RPMI7951 (cell line): ENCODE measurements at regions not wholly inside any gene's neighbourhood (a gene's known extent, or its start where the extent isn't known, plus 50 kb on each side); places are given as distances from the start of the nearest gene placed in this dataset.

Experiments
- DNase-seq: peaks from one replicate; pipeline ENCODE4 v3.0.0-alpha.2; 2012; ENCODE audit warnings: low read depth

DNA sequence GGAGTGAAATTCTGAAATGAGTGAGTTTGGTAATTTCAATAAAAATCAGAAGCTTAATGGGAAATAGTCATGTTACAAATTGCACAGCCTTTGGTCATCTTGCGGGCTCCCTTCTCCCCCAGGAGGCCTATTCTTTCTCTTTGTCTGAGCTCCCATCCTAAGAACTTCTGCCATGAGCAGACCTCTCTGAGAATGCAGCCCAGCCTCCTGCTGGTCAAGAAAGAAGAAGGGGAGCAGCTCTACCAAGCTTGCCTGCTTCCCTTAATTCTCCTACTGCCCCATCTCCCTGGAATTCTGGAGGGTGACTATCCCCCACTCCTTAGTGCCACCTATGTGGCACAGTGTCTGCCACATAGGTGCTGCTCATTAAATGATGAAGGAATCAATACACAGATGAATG is 300.7 kb upstream of the DAB1 start:
- DNase-seq, result no peak

DNA sequence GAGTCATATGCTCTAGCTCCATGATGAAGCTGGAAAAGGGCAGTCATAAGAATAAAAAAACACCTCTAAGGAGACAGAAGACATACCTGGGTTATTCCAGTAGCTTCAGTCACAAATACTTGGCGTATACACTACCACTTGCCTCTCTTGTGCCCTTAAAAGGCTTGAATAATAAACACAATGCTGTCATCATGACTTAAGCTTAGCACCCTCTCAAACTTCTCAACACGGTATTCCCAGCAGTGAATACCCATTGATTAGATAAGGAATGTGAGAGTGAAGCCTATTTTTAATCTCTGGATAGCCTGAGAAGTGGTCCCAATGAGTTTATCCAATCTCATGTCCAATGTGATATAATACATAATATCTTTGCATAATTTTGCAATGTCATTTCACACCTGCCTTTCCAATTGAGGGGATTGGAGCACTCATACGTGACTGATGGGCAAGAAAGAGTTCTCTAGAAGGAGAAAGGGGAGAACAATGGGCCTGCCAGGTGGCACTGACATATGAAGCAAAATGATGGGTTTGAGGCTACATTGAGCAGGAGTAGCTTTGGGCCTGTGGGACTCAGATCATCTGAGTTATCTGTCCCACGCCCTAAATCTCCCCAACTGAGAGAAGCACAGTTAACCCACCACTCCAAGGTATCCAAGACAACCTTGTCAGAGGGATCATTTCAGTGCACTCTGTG is 298.6 kb upstream of the DAB1 start:
- DNase-seq, result no peak

DNA sequence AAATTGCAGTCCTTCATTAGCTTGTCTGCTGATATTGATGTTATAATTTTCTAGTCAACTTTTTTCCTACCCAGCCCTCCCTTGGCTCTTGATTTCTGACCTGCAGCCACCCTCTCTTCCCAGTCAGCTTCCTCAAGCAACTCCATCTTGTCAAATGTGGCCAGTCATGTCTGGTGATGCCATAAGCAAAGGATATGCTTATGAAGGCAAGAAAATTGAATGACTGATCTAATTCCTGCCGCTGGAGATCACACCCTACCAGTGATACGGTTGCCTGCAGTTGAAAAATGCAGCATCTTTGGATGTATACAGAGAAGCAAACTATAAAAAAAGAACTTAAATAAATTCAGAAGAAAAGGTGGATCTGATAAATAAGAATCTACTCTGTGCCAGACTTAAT is 297.1 kb upstream of the DAB1 start:
- no peak for DNase-seq

DNA sequence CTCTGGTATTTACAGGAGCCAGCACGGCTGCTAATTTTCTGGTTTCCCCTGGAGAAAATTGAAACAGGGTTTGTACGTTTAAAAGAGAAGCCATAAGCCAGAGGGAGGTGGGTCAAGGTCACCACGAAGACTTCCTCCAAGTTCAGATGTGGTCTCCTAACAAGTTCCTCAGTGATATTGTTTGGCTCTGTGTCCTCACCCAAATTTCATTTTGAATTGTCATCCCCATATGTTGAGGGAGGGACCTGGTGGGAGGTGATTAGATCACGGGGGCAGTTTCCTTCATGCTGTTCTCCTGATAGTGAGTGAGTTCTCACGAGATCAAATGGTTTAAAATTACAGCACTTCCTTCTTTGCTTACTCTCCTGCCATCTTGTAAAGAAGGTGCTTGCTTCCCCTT is 295.4 kb upstream of the DAB1 start:
- no peak for DNase-seq

DNA sequence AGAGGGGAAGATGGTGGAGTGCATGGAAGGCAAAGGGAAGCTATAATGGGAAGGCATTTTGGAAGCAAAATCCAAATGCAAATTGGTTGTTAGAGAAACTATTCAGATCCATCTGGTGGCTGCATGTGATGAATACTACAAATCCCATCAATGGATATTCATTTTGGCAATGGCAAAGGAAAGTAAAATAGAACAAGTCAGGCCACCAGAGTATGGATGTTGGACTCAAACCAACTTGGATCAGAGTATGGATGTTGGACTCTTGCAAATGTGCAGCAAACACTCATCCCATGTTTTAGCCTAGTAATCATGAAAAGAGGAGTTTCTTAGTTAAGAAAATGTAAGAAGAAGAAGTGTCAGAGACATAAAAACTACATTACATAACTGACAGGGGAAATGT is 289.6 kb upstream of the DAB1 start:
- no peak for DNase-seq

DNA sequence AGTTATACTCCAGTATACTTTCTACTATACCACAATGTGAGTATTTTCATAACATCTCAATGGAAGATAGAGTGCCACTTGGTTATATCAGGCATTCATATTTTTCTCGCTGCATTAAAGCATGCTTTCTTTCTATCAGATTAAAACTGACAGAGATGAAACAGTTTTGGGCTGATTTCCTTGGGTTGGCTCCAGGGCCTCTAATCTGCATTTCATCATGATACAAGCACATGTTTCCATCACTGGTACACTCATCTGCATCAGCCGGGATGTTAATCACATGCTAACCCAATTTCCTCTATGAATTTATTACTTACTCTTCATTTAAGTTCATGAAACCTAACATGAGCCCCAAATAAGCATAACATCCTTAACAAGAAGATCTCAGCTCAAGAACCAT is 289.0 kb upstream of the DAB1 start:
- DNase-seq, result no peak

DNA sequence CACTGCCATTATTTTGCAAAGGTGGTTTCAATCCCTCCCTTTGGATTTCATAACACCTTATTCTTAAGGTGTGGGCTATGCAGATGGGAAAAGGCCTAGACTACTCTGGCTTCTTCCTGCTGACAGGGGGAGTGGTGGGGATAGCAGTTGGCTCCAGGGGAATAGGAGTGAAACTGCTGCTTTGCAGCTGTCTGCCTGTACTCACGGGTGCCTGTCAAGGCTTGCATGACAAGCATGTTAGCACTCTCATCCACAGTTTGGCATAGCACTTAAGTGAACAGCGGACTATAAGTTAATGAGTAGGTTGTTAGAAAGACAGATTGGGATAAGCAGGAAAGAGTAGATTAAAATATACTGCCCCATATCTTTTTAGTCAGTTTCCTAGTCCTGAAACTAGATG is 287.5 kb upstream of the DAB1 start:
- no peak for DNase-seq

DNA sequence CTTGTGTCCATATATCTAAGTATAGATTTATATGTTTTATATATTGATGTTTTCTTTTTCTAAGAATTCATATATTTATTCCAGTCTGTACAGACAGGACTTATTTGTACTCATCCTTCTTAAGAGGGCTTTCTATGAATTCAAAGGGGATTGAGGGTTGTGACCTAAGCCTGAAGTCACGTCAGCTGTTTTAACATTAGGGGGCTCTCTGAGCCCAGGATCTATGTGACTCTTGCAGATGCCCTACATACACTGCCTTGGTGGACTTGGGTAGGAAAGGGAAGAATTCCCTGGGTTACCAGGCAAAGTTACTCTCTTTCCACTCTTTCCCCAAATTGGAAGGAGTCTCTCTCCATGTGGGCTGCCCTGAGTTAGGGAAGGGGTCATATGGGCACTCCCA is 283.8 kb upstream of the DAB1 start:
- DNase-seq, result no peak

DNA sequence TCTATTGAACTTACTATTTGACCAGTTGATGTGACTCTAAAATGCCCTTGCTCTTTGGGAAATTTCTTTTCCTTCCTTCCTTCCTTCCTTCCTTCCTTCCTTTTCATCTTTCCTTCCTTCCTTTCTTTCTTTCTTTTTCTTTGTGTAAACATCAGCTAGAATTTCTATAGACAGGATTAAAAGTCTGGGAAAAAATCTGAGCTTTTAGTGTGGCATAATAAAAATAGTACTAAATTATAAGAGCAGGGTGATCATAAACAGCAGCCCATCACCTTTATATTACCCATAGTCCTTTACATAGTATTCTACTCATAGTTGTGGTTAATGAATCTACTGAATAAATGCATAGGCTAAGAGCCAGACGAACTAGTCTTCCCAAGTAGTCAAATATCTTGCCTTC is 281.0 kb upstream of the DAB1 start:
- DNase-seq, result no peak

DNA sequence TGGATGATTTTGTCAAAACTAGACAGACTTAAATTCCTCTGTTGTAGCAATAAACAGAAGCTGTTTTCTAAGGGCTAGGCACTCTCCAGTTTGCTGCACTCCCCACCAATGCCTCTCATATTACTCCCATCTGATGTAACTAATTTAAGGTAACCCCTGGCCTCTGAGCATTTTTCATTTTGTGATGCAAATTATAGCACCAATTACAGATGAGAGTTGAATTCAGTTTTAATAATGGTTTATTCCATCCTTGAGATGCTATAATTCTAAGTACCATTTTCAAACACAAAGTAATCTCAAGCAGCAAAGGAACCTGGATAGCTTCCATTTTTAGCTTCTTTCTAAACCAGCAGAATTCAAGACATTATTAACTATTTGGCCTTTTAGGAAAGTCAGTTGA is 280.4 kb upstream of the DAB1 start:
- DNase-seq, result no peak

DNA sequence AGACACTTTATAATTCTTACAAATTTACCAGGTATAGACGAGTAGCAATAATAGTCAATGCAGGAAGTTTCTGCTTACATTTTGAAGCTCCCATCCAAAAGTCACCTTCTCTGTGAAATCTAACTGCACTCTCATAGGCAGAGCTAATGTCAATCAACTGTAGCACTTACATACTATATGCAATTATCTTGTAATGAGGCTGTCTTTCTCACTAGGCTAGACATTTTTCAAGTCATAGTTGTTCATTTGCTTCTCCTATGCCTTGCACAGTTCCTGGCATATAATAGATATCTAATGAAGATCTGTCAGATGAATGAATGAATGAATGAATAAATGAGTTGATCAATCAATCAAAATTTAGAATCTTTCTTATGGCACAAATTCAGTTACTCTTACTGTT is 273.0 kb upstream of the DAB1 start:
- DNase-seq, result no peak

DNA sequence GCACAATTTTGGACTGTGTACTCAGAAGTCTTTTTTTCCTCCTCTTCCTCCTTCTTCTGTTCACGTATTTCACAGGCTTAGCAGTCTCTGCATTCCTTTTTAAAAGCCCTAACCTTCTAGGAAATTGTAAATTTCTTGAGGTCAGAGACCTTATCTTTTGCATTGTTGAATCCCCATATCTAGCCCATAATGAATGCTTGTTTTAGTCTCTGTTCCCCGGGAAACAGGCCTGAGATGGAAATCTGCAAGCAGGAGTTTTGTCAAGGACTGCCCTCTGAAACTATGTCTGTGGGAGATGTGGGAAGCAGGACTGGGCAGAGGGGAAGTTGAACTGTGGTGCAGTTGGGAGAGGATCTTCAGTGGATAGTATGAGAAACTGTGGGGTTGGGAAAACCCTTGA is 272.2 kb upstream of the DAB1 start:
- no peak for DNase-seq

DNA sequence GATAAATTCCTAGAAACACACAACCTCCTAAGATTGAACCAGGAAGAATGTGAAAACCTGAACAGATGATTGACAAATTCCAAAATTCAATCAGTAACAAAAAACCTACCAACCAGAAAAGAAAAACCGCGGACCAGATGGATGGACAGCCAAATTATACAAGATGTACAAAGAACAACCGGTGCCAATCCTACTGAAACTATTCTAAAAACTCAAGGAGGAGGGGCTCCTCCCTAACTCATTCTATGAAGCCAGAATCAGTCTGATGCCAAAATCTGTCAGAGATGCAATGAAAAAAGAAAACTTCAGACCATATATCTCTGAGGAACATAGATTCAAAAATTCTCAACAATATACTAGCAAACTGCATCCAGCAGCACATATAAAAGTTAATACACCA is 262.4 kb upstream of the DAB1 start:
- DNase-seq, result no peak

DNA sequence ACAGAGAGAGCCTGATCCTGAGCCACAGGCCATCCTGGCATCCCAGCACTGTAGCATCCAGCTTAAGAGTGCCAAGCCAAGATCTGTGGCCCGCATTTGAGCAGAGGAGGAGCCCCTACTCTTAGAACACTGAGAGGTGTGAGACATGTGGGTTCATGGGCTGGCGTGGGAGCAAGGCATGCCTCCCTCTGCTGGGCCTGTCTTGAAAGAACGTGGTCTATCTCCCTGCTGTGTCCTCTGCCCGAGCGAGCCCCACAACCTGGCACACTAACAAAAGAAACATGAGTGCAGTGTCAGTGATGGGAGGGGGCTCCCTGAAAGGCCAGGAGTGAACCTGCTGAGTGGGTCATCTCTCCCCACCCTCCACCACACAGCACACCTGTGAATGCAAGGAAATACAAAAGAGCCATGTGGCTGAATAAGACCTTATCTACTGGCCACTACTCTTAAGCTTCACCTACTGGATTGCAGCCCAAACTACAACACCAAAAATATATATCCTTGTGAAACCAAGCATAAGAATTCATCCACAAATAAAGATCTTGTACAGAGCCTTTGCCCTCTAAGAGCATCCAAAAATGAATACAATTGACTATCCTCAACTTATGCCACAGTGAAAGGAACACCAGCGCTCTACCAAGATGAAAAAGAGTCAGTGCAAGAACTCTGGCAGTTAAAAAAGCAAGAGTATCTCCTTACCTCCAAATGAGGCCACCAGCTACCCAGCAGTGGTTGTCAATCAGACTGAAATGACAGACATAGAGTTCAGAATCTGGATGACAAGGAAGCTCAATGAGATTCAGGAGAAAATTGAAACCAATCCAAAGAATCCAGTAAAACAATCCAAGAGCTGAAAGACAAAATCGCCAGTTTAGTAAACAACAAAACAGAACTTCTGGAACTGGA is 259.4 kb upstream of the DAB1 start:
- no peak for DNase-seq

DNA sequence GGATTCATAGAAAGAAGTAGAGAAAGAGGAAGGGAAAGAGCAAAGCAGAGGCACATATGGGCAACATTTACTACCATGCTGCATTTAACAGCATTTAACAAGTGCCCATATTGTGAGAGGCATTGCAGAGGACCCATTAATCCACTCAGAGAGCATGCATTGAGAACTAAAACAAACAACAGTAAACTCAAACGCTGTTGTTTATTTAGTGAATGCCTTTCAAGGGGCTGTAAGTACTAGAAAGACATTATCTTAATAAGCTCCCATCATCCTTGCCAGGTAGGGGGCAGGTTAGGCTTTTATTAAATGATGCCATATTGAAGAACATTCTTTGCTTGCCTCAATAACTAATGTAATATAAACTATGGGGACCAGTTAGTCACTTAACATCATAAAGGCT is 254.3 kb upstream of the DAB1 start:
- DNase-seq, result no peak

DNA sequence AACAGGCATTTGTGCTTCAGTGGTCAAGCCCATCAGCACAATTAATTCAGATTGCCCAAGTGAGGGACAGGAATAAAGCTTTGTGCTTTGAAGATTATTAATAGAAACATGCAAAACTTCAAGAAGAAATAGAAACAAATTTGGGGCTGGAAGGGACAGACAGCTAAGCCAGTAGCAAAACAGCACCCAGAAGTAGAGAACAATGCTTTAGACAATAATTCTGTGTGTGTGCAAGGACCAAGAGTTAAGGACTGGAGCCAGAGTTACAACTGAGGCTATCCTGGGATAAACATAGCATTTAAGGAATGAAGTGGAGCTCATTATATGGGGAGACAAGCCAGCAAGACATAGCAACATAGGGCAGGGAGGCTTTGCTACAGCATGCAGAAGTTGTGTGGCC is 251.9 kb upstream of the DAB1 start:
- no peak for DNase-seq

DNA sequence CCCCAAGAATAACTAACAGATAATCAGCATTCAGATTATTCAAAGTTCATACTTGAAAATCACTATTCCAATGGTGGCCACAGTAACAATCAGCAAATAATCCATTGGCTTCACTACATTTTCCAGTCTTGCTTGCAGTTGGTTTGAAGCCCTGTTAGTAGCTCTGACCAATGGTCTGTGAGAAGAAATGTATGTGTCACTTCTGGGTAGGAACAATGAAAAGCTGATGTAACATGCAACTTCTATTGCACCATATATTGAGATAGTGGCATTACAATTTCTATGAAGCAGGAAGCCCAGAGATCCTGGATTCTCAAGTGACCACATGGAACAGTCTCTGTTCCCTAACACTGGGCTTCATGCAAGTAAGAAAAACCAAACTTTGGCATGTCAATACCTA is 250.9 kb upstream of the DAB1 start:
- no peak for DNase-seq

DNA sequence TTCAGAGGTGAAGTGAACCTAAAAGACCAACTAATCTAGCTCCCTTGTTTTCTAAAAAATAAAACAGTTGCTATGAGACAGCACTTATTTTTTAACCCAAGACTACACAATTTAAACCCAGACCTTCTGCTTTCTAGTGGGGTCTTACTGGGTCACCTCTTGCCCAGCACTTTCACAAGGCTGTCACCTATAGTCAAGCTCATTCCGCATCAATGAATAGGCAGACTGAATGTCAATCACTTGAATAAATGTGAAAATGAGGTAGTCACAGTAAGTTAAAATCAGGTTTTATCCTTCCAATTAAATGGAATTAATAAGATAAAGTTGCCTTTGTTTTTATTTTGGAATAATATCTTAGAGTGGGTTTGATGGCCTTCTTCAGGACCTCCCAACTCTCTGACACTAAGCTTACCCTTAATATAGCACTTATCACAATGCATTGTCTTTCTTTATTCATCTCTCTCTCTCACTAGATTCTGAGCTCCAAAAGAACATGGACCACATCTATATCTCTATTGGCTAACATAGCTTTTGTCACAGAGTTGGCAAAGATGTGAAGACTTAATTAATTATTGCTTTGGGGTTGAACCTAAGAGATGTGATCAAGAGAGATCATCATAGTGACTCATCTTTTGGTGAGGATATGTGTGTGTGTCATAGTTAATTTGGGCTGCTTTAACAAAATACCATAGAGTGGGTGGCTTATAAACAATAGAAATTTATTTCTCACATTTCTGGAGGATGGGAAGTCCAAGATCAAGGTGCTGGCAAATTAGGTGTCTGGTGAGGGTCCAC is 248.7 kb upstream of the DAB1 start:
- DNase-seq, result no peak

DNA sequence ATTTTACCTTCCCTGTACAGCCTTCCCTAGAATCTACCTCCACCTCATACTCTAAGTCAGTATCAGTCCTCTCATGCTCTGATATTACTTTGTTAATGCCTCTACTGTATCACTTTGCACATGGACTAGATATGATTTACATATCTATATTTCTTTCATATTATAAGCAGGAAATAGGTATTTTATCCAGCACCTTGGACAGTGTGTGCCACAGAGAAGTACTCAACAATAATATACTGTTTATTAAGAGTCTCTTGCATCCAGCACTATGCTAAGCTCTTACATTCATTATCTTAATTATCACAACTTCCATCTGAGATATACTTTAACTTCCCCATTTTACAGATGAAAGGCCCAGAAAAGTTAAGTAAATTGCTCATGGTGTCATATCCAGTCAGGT is 247.9 kb upstream of the DAB1 start:
- DNase-seq, result no peak

DNA sequence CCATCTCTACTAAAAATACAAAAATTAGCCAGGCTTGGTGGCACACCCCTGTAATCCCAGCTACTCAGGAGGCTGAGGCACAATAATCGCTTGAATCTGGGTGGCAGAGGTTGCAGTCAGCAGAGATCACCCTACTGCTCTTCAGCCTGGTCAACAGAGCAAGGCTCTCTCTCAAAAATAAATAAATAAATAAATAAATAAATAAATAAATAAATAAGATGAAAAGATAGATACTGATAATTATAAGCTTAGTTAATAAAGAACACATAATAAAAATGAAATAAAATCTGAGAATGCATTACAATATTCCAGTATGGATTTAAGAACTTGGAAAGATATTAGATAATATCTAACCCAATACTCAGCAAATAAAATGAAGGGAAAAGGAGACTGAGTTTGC is 235.9 kb upstream of the DAB1 start:
- no peak for DNase-seq

DNA sequence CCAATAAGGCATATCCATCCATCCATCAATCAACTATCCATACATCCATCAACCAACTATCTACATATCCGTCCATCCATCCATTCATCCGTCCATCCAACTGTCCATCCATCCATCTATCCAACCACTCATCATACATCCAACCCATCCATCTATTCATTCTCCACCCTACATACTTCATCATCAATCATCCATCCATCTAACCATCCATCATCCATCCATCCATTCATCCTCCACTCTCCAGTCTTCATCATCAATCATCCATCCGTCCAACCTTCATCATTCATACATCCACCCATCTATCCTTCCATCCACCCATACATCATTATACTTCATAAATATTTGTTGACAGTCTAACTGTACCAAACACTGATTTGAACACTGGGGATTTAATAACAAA is 231.3 kb upstream of the DAB1 start:
- DNase-seq, result no peak

DNA sequence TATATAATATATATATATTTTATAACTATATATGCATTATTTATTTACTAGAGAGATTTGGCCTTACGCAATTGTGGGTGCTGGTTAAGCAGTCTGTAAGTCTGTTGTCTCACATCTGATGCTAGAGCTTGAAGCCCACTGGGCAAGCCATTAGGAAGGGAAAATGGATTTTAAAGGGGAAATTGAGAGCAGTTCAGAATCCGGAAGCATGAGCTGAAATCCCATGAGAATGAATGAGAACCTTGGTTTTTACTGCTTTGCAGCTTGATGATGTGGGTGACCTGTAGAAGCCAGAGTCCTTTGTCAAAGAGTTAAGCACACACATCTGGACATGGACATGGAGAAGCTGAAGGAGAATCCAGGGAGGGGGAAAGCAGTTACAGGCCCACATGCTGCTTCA is 220.8 kb upstream of the DAB1 start:
- DNase-seq, result no peak

DNA sequence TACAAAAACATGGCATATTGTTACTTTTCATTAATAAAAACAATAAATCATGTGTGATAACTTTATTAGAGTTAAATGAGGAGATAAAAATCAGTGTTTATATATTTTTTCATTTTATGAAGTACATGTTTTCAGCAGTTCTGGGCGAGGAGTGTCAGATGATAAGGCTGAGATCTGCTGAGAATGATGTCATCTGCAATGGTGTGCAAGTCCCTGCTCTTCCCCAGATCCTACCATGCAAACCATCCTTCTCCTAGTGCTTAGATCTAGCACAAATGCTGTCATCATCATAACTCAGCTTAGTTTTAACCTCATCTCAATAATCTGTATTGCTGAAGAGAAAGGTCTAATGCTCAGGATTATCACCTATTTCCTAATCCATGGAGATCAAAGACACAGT is 214.4 kb upstream of the DAB1 start:
- DNase-seq, result no peak
